Colon (tissue), 2 donors: ENCODE measurements at regions not wholly inside any gene's neighbourhood (a gene's known extent, or its start where the extent isn't known, plus 50 kb on each side); places are given as distances from the start of the nearest gene placed in this dataset.

Source experiments
- FAIRE-seq: peaks from 2 replicates; lab custom pipeline; 2012; peaks lifted over from hg19 to GRCh38; lab: Jason Lieb, UNC
- donor health status: control.
- donor health status: control.

GRCh38 chr1:72936151-72936740, 653.9 kb upstream of the NEGR1 start:
- FAIRE-seq: no peak

- FAIRE-seq: no peak
These were observed 649.7 kb upstream of the NEGR1 start for GRCh38 chr1:72932025-72932424.

- no peak for FAIRE-seq
These were observed 648.2 kb upstream of the NEGR1 start for GRCh38 chr1:72930528-72930927.

GRCh38 chr1:72918940-72919339, 636.6 kb upstream of the NEGR1 start:
- no peak for FAIRE-seq

- FAIRE-seq: no peak
These were observed 635.6 kb upstream of the NEGR1 start for GRCh38 chr1:72917920-72918319.

- FAIRE-seq: no peak
These were observed 633.2 kb upstream of the NEGR1 start for GRCh38 chr1:72915581-72915980.

- no peak for FAIRE-seq
These were observed 629.3 kb upstream of the NEGR1 start for GRCh38 chr1:72911656-72912055.

GRCh38 chr1:72896256-72896655, 613.9 kb upstream of the NEGR1 start:
- FAIRE-seq: no peak

- no peak for FAIRE-seq
These were observed 610.1 kb upstream of the NEGR1 start for GRCh38 chr1:72892461-72892860.

GRCh38 chr1:72891976-72892375, 609.6 kb upstream of the NEGR1 start:
- no peak for FAIRE-seq

GRCh38 chr1:72885841-72886240, 603.5 kb upstream of the NEGR1 start:
- FAIRE-seq: no peak

GRCh38 chr1:72885017-72885416, 602.7 kb upstream of the NEGR1 start:
- no peak for FAIRE-seq

- FAIRE-seq: no peak
These were observed 587.5 kb upstream of the NEGR1 start for GRCh38 chr1:72869873-72870272.

- no peak for FAIRE-seq
These were observed 587.1 kb upstream of the NEGR1 start for GRCh38 chr1:72869441-72869840.

GRCh38 chr1:72851597-72851996, 569.3 kb upstream of the NEGR1 start:
- no peak for FAIRE-seq

- no peak for FAIRE-seq
These were observed 566.7 kb upstream of the NEGR1 start for GRCh38 chr1:72848997-72849396.

GRCh38 chr1:72847651-72848050, 565.3 kb upstream of the NEGR1 start:
- FAIRE-seq: no peak

GRCh38 chr1:72846476-72847278, 564.3 kb upstream of the NEGR1 start:
- FAIRE-seq: no peak

- FAIRE-seq: no peak
These were observed 563.6 kb upstream of the NEGR1 start for GRCh38 chr1:72845981-72846380.

- FAIRE-seq: no peak
These were observed 563.0 kb upstream of the NEGR1 start for GRCh38 chr1:72845381-72845780.

- FAIRE-seq: no peak
These were observed 555.4 kb upstream of the NEGR1 start for GRCh38 chr1:72837781-72838180.

- FAIRE-seq: no peak
These were observed 548.5 kb upstream of the NEGR1 start for GRCh38 chr1:72830606-72831390.

- FAIRE-seq: no peak
These were observed 544.9 kb upstream of the NEGR1 start for GRCh38 chr1:72827278-72827677.
